HG02943 (cell line): ENCODE measurements at regions not wholly inside any gene's neighbourhood (a gene's known extent, or its start where the extent isn't known, plus 50 kb on each side); places are given as distances from the start of the nearest gene placed in this dataset.
"Not testable (repeated sequence)": the region's sequence is repeated elsewhere in the genome, so short reads cannot be mapped to it uniquely, and the experiment has no call there.

ENCODE experiments used
- ATAC-seq: cut with Tn5 transposase; IDR thresholded peaks from one replicate; pipeline ENCODE4 v1.9.1; 2021; ENCODE audit warnings: mild to moderate bottlenecking, low read depth, moderate library complexity; ENCODE audit not compliant: unreplicated experiment

DNA sequence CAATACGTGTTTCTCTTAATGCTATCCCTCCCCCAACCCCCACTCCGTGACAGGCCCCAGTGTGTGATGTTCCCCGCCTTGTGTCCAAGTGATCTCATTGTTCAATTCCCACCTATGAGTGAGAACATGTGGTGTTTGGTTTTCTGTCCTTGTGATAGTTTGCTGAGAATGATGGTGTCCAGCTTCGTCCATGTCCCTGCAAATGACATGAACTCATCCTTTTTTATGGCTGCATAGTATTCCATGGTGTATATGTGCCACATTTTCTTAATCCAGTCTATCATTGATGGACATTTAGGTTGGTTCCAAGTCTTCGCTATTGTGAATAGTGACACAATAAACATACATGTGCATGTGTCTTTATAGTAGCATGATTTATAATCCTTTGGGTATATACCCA, 52.5 kb downstream of the KIAA0408 start:
- not testable (repeated sequence) for ATAC-seq

DNA sequence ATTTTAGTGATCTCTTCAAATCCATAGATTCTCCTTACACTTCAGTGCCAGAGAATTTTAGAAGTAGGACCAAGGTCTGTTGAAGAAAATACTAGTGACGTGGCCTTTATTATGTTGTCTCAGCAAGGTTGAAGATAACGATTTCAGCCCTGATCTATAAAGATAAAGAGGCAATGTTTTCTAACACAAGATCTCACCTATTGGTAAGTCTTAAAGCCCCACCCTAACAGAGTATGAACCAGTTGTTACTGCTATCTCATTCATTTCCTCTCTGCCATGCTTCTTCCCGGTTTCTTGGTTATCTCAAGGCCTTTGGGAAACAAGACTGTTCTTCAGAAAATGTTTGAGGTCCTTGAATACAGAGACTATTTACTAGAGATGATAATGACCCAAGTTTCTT, 53.1 kb downstream of the KIAA0408 start:
- no peak for ATAC-seq

DNA sequence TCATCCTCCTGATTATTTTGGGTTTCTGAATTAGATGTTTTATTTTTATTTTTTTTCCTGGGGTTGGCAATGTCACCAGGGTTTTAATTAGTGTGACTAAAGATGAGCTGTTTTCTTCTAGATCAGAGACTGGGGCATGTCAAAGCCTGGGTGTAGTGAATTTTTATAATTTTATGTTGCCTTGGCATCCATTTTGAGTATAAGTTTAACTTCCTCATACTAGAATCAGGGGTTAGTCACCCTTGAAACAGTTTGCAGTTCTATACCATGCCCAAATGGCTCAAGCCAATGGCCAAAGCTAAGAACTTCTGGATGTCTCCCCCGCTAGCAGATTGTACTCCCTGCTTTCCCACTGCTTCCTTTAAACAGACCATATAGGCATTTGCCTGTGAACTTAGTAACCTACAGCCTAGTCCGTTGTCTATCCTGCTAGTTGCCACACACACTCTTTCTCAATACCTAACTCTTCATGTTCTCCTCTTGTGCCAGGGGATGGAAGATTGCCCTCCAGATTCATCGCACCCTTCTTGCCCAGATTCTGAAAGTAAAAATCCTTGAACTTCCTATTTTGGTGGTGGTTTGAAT, 54.5 kb downstream of the KIAA0408 start:
- ATAC-seq, result no peak

DNA sequence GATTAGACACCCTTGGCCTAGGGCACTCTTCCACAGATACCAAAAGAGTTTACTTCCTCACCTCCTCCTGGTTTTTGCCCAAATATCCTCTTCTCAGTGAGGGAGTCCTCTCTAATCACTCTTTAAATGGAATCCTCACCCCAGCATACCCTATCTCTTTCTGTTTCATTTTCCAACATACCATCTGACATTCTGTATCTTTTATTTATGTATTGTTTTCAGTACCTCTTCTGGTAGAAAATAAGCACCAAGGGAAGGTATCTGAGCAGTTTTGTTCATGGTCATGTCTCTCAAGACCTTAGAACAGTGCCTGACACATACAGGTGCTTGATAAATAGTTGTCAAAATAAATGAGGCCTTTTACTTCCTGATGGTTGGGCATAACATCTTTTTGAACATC, 55.1 kb downstream of the KIAA0408 start:
- ATAC-seq, result peak; percentile 73

DNA sequence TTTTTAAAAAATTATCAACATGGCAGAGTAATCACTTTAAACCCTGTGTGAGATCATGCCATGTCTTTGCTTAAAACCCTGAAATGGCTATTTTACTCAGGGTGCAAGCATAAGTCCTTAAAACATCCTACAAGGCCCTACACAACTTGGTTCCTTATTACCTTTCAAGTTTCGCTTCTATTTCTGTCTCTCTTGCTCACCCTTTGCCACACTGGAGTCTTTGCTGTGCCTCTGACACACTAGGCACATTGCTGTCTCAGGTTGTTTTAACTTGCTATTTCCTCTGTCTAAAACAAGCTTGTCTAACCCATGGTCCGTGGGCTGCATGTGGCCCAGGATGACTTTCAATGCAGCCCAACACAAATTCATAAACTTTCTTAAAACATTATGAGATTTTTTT, 55.6 kb downstream of the KIAA0408 start:
- ATAC-seq, result peak; percentile 87

DNA sequence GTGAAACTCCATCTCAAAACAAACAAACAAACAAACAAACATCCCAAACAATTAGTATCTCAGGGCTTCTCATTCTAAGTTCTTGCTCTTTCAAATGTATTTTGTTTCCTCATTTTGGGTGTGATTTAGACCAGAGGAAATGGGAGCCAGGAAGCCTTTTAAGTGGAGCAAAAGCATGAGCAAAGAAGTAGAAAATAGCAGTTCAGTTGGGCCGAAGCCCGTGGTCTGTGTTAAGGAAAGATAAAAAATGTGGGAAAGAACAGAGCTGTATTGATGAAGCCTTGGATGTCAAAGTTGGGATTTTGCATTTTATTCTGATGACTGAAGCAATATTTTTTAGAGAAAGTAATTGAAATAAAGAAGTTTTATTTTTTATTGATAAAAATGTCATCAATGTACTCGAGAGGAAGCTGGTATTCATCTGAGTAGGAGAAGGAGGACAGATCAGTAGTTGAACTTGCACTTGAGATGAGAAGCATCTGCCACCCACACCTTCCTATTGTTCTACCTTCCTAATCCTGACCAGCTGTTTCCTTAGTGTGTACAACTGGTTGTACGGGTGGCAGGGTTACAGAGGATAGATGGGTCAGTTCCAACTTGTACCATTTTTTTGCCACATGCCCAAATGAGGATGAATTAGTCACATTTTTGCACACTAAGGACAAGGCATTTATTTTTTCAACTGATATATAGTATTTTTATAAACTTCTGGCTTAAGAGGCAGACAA, 56.1 kb downstream of the KIAA0408 start:
- peak; percentile 12 for ATAC-seq

DNA sequence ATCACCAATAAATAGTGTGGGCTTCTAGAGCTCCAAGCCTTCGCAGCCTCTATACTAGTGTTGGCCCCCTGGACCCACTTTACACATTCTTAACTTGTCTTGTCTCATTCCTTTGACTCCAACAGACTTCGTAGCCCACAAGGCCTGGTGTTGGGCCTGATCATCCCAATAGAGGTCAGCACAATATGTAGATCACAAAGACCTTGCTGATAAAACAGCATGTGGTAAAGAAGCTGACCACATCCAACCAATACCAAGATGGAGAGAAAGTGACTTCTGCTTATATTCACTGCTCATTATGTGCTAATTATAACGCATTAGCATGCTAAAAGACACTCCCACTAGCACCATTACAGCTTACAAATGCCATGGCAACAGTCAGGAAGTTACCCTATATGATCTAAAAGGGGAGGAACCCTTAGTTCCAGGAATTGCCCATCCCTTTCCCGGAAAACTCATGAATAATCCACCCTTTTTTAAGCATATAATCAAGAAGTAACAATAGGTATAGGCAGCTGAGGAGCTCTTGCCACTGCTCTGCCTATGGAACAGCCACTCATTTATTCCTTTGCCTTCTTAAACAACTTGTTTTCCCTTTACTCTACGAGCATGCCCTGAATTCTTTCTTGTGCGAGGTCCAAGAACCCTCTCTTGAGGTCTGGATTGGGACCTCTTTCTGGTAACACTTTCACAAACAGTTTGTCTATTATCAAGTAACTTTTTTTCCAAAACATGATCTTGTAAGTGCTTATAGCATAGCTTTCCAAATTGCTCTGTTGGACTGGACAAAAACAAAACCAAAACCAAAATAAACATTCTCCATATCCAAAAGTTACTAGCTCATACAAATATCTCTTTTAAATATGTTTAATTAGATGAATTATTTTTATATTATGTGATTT, 54.6 kb upstream of the ECHDC1 start:
- no peak for ATAC-seq

DNA sequence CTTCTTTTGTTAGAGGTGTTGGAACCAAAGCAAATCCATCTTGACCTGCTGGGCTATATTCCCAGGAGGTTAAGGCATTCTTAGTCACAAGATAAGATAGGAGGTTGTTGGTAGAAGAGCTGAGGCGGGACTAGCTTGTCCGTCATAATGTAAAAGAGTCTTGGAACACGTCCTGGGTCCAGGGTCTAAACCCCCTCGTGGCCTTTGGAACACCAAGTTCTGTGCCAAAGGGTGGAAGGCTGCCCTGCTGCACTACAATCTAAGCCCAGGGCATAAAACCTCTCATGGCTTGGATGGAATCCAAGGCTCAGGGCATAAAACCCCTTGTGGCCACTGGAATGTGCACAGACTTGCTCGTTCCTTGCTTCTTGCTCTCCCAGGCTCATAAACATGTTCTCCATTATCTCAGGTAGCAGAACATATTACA, 53.8 kb upstream of the ECHDC1 start:
- ATAC-seq, result not testable (repeated sequence)
